GM23338 (cell line): ENCODE measurements at regions not wholly inside any gene's neighbourhood (a gene's known extent, or its start where the extent isn't known, plus 50 kb on each side); places are given as distances from the start of the nearest gene placed in this dataset.

Experiments used
- ATAC-seq: fragments of 200-7000 bp; cut with Tn5 transposase; 3 replicates; pipeline ENCODE4 v1.9.1; 2020
- DNase-seq: peaks from one replicate; pipeline ENCODE4 v3.0.0-alpha.2; 2015; ENCODE audit warnings: low spot score
- H2AFZ ChIP-seq: fragments of 200-600 bp; sonication (generic); 2 replicates; pipeline ENCODE4 v1.8.0; 2016; ENCODE audit warnings: antibody characterized with exemption, mild to moderate bottlenecking, moderate library complexity
- H3F3A ChIP-seq: fragments of 200-600 bp; sonication (generic); replicated peaks from 2 replicates; pipeline ENCODE4 v1.8.0; 2017; ENCODE audit warnings: antibody characterized with exemption, mixed run types, low read depth
- H3K27ac ChIP-seq: fragments of 200-600 bp; sonication (generic); 2 replicates; pipeline ENCODE4 v1.6.1; 2016; ENCODE audit warnings: low read depth
- H3K27me3 ChIP-seq: fragments of 200-600 bp; sonication (generic); 2 replicates; pipeline ENCODE4 v1.8.0; 2016; ENCODE audit warnings: mild to moderate bottlenecking, mixed run types, moderate library complexity; ENCODE audit not compliant: insufficient read depth
- H3K36me3 ChIP-seq: fragments of 200-600 bp; sonication (generic); 2 replicates; pipeline ENCODE4 v1.8.0; 2016; ENCODE audit warnings: mild to moderate bottlenecking; ENCODE audit not compliant: insufficient read depth
- H3K4me1 ChIP-seq: fragments of 200-600 bp; sonication (generic); 2 replicates; pipeline ENCODE4 v1.8.0; 2016; ENCODE audit warnings: mild to moderate bottlenecking, moderate library complexity; ENCODE audit not compliant: insufficient read depth
- H3K4me2 ChIP-seq: fragments of 200-600 bp; sonication (generic); 2 replicates; pipeline ENCODE4 v1.7.1; 2017; ENCODE audit warnings: mixed run types
- H3K4me3 ChIP-seq: fragments of 200-600 bp; sonication (generic); 2 replicates; pipeline ENCODE4 v1.6.1; 2016; ENCODE audit warnings: mixed run types
- H3K79me2 ChIP-seq: fragments of 200-600 bp; sonication (generic); replicated peaks from 2 replicates; pipeline ENCODE4 v1.8.0; 2017; ENCODE audit warnings: mild to moderate bottlenecking; ENCODE audit not compliant: insufficient read depth
- H3K9me2 ChIP-seq: fragments of 200-600 bp; sonication (generic); 2 replicates; pipeline ENCODE4 v1.8.0; 2017; ENCODE audit not compliant: insufficient read depth
- H4K20me1 ChIP-seq: fragments of 200-600 bp; sonication (generic); replicated peaks from 2 replicates; pipeline ENCODE4 v1.8.0; 2017; ENCODE audit warnings: mild to moderate bottlenecking; ENCODE audit not compliant: insufficient read depth
- H3K27ac Mint-ChIP-seq: 2 replicates; pipeline ENCODE4 v1.8.0; 2020; ENCODE audit warnings: inconsistent platforms, mild to moderate bottlenecking, moderate library complexity, mixed read lengths
- H3K27me3 Mint-ChIP-seq: 3 replicates; pipeline ENCODE4 v1.8.0; 2022; ENCODE audit warnings: low read depth, mild to moderate bottlenecking, moderate library complexity, mixed read lengths, inconsistent platforms; ENCODE audit not compliant: insufficient read depth, poor library complexity
- H3K36me3 Mint-ChIP-seq: 3 replicates; pipeline ENCODE4 v1.8.0; 2021; ENCODE audit warnings: low read depth, mild to moderate bottlenecking, inconsistent platforms, moderate library complexity, mixed read lengths
- H3K4me1 Mint-ChIP-seq: 3 replicates; pipeline ENCODE4 v1.8.0; 2020; ENCODE audit warnings: mild to moderate bottlenecking, inconsistent platforms, mixed read lengths
- H3K4me3 Mint-ChIP-seq: 3 replicates; pipeline ENCODE4 v1.8.0; 2021; ENCODE audit warnings: moderate library complexity, mild to moderate bottlenecking, inconsistent platforms, mixed read lengths
- H3K9me3 Mint-ChIP-seq: 3 replicates; pipeline ENCODE4 v1.8.0; 2020; ENCODE audit warnings: moderate library complexity, mild to moderate bottlenecking, inconsistent platforms, mixed read lengths
- EZH2 ChIP-seq: fragments of 200-600 bp; sonication (generic); IDR thresholded peaks from one replicate; pipeline ENCODE4 v1.8.0; 2017; ENCODE audit warnings: antibody characterized with exemption, mild to moderate bottlenecking, low read depth; ENCODE audit not compliant: unreplicated experiment
- STAT1 ChIP-seq: IDR thresholded peaks from one replicate; pipeline ENCODE4 v1.6.1; 2016; ENCODE audit warnings: antibody characterized with exemption; ENCODE audit not compliant: unreplicated experiment
- ZNF114 ChIP-seq: fragments of 250-450 bp; sonication (Bioruptor Pico); IDR thresholded peaks from 2 replicates; pipeline ENCODE4 v1.5.0; 2020; ENCODE audit warnings: mild to moderate bottlenecking, moderate library complexity
- TF ChIP-seq, protein P1 (sequence below): fragments of 250-450 bp; sonication (Bioruptor Pico); IDR thresholded peaks from 2 replicates; pipeline ENCODE4 v1.5.0; 2020; ENCODE audit warnings: mild to moderate bottlenecking, moderate library complexity
- TF ChIP-seq, protein P2 (sequence below): IDR thresholded peaks from 2 replicates; pipeline ENCODE4 v1.6.1; 2016; ENCODE audit warnings: antibody characterized with exemption
- TF ChIP-seq, protein P3 (sequence below): IDR thresholded peaks from one replicate; pipeline ENCODE4 v1.6.1; 2018; ENCODE audit warnings: antibody characterized with exemption; ENCODE audit not compliant: unreplicated experiment

DNA sequence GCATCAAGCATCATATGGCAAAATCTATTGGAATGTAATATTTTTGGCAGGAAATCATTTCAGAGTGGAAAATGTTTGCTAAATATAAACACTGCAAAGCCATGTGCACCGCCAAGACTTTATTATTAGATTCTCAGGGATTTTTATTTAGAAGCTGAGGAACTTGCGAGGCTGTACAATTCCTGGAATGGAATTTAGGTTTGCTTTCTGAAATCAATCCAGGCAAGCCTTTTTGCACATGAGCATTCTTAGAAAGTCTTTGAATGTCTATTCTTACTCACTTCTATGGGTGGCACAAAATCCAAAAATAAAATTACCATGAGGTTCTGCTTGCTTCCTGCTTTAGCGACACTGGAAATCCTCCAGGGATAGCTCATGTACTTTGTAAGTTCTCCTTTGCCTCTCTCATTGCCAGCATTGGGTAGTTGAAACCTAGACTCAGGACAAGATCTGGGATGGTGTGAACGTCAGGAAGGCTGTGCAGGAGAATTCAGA, 71.5 kb upstream of the PALM2AKAP2 start (continued):
- TF ChIP-seq, protein P1, sequence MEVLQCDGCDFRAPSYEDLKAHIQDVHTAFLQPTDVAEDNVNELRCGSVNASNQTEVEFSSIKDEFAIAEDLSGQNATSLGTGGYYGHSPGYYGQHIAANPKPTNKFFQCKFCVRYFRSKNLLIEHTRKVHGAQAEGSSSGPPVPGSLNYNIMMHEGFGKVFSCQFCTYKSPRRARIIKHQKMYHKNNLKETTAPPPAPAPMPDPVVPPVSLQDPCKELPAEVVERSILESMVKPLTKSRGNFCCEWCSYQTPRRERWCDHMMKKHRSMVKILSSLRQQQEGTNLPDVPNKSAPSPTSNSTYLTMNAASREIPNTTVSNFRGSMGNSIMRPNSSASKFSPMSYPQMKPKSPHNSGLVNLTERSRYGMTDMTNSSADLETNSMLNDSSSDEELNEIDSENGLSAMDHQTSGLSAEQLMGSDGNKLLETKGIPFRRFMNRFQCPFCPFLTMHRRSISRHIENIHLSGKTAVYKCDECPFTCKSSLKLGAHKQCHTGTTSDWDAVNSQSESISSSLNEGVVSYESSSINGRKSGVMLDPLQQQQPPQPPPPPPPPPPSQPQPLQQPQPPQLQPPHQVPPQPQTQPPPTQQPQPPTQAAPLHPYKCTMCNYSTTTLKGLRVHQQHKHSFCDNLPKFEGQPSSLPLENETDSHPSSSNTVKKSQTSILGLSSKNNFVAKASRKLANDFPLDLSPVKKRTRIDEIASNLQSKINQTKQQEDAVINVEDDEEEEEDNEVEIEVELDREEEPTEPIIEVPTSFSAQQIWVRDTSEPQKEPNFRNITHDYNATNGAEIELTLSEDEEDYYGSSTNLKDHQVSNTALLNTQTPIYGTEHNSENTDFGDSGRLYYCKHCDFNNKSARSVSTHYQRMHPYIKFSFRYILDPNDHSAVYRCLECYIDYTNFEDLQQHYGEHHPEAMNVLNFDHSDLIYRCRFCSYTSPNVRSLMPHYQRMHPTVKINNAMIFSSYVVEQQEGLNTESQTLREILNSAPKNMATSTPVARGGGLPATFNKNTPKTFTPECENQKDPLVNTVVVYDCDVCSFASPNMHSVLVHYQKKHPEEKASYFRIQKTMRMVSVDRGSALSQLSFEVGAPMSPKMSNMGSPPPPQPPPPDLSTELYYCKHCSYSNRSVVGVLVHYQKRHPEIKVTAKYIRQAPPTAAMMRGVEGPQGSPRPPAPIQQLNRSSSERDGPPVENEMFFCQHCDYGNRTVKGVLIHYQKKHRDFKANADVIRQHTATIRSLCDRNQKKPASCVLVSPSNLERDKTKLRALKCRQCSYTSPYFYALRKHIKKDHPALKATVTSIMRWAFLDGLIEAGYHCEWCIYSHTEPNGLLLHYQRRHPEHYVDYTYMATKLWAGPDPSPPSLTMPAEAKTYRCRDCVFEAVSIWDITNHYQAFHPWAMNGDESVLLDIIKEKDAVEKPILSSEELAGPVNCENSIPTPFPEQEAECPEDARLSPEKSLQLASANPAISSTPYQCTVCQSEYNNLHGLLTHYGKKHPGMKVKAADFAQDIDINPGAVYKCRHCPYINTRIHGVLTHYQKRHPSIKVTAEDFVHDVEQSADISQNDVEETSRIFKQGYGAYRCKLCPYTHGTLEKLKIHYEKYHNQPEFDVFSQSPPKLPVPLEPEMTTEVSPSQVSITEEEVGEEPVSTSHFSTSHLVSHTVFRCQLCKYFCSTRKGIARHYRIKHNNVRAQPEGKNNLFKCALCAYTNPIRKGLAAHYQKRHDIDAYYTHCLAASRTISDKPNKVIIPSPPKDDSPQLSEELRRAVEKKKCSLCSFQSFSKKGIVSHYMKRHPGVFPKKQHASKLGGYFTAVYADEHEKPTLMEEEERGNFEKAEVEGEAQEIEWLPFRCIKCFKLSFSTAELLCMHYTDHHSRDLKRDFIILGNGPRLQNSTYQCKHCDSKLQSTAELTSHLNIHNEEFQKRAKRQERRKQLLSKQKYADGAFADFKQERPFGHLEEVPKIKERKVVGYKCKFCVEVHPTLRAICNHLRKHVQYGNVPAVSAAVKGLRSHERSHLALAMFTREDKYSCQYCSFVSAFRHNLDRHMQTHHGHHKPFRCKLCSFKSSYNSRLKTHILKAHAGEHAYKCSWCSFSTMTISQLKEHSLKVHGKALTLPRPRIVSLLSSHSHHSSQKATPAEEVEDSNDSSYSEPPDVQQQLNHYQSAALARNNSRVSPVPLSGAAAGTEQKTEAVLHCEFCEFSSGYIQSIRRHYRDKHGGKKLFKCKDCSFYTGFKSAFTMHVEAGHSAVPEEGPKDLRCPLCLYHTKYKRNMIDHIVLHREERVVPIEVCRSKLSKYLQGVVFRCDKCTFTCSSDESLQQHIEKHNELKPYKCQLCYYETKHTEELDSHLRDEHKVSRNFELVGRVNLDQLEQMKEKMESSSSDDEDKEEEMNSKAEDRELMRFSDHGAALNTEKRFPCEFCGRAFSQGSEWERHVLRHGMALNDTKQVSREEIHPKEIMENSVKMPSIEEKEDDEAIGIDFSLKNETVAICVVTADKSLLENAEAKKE (CRISPR knock-in tag): no peak

DNA sequence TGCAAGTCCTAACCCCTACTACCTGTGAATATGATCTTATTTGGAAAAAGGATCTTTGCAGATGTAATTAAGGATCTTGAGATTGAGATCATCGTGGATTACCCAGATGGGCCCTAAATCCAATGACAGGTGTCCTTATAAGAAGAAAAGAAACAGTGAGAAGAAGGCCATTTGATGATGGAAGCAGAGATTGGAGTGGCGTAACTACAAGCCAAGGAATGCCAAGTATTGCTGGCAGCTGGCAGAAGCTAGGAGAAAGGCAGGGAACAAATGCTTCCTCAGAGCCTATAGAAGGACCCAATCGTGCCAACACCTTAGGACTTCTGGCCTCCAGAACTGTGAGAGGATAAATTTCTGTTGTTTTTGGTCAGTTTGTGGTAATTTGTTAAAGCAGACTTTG, 70.1 kb upstream of the PALM2AKAP2 start:
- no peak overlapping the region for H3K27ac ChIP-seq
- no peaks in the 10 kb centered on the region for H3K9me2 ChIP-seq
- no peaks in the 10 kb centered on the region for H4K20me1 ChIP-seq
- no peaks in the 10 kb centered on the region for H3K27me3 ChIP-seq
- ATAC-seq (no peak), DNase-seq (no peak)
- H2AFZ ChIP-seq: no peak overlapping the region
- H3K9me3 Mint-ChIP-seq: no peaks in the 10 kb centered on the region
- H3K27ac Mint-ChIP-seq: no peak overlapping the region
- H3K36me3 Mint-ChIP-seq: no peaks in the 10 kb centered on the region
- H3F3A ChIP-seq: no peaks in the 10 kb centered on the region
- no peak overlapping the region for H3K4me3 ChIP-seq
- H3K36me3 ChIP-seq: no peaks in the 10 kb centered on the region
- no peaks in the 10 kb centered on the region for H3K79me2 ChIP-seq
- peaks cover 4% of the 10 kb centered on the region; the same call in 1 of the 3 replicates for H3K4me1 Mint-ChIP-seq
- no peaks in the 10 kb centered on the region for H3K4me1 ChIP-seq
- peaks cover 2% of the 10 kb centered on the region for H3K27me3 Mint-ChIP-seq
- no peak overlapping the region for H3K4me3 Mint-ChIP-seq
- H3K4me2 ChIP-seq: no peak overlapping the region
- TF ChIP-seq STAT1 (no peak), ZNF114 (CRISPR knock-in tag) (no peak), EZH2 (no peak)
- TF ChIP-seq, protein P2, sequence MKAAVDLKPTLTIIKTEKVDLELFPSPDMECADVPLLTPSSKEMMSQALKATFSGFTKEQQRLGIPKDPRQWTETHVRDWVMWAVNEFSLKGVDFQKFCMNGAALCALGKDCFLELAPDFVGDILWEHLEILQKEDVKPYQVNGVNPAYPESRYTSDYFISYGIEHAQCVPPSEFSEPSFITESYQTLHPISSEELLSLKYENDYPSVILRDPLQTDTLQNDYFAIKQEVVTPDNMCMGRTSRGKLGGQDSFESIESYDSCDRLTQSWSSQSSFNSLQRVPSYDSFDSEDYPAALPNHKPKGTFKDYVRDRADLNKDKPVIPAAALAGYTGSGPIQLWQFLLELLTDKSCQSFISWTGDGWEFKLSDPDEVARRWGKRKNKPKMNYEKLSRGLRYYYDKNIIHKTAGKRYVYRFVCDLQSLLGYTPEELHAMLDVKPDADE: no peak
- TF ChIP-seq, protein P3, sequence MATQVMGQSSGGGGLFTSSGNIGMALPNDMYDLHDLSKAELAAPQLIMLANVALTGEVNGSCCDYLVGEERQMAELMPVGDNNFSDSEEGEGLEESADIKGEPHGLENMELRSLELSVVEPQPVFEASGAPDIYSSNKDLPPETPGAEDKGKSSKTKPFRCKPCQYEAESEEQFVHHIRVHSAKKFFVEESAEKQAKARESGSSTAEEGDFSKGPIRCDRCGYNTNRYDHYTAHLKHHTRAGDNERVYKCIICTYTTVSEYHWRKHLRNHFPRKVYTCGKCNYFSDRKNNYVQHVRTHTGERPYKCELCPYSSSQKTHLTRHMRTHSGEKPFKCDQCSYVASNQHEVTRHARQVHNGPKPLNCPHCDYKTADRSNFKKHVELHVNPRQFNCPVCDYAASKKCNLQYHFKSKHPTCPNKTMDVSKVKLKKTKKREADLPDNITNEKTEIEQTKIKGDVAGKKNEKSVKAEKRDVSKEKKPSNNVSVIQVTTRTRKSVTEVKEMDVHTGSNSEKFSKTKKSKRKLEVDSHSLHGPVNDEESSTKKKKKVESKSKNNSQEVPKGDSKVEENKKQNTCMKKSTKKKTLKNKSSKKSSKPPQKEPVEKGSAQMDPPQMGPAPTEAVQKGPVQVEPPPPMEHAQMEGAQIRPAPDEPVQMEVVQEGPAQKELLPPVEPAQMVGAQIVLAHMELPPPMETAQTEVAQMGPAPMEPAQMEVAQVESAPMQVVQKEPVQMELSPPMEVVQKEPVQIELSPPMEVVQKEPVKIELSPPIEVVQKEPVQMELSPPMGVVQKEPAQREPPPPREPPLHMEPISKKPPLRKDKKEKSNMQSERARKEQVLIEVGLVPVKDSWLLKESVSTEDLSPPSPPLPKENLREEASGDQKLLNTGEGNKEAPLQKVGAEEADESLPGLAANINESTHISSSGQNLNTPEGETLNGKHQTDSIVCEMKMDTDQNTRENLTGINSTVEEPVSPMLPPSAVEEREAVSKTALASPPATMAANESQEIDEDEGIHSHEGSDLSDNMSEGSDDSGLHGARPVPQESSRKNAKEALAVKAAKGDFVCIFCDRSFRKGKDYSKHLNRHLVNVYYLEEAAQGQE: no peak
